Natural killer cell (primary cell): ENCODE measurements at regions not wholly inside any gene's neighbourhood (a gene's known extent, or its start where the extent isn't known, plus 50 kb on each side); places are given as distances from the start of the nearest gene placed in this dataset.

ENCODE experiments used
- ATAC-seq, 3 donors: fragments of 150-1000 bp in 2 of 3; fragments of 200-7000 bp in 1 of 3; cut with Tn5 transposase; 1 replicate in 1 of 3; 2 replicates in 2 of 3; pipeline ENCODE4 v1.10.0; 2021; ENCODE audit warnings: mild to moderate bottlenecking in 2 of 3, moderate library complexity in 2 of 3
- DNase-seq, 2 donors: peaks; one replicate each; pipeline versions ENCODE4 v3.0.0 to v3.0.0-alpha.2; 2013 to 2021; ENCODE audit warnings: mixed read lengths in 1 of 2
- H3K27ac ChIP-seq: one replicate; pipeline ENCODE4 v1.5.1; 2013; ENCODE audit warnings: mild to moderate bottlenecking, low read length
- H3K27me3 ChIP-seq: one replicate; pipeline ENCODE4 v1.6.1; 2013; ENCODE audit warnings: low read length; ENCODE audit not compliant: control insufficient read depth, insufficient read depth
- H3K36me3 ChIP-seq: one replicate; pipeline ENCODE4 v1.6.1; 2013; ENCODE audit warnings: low read length; ENCODE audit not compliant: control insufficient read depth, insufficient read depth
- H3K4me1 ChIP-seq: one replicate; pipeline ENCODE4 v1.6.1; 2013; ENCODE audit warnings: low read length; ENCODE audit not compliant: control insufficient read depth, insufficient read depth
- H3K4me3 ChIP-seq: one replicate; pipeline ENCODE4 v1.5.1; 2013; ENCODE audit warnings: low read length
- H3K9me3 ChIP-seq: one replicate; pipeline ENCODE4 v1.6.1; 2013; ENCODE audit warnings: low read length; ENCODE audit not compliant: control insufficient read depth, insufficient read depth
- H3K27ac Mint-ChIP-seq, 2 donors: one replicate each; pipeline ENCODE4 v1.8.0; 2022; ENCODE audit warnings: mild to moderate bottlenecking in 2 of 2, mixed read lengths in 2 of 2, moderate library complexity in 1 of 2
- H3K27me3 Mint-ChIP-seq, 2 donors: one replicate each; pipeline ENCODE4 v1.8.0; 2022; ENCODE audit warnings: low read depth in 2 of 2, mixed read lengths in 2 of 2
- H3K36me3 Mint-ChIP-seq: one replicate; pipeline ENCODE4 v1.8.0; 2022; ENCODE audit warnings: mixed read lengths
- H3K4me1 Mint-ChIP-seq, 2 donors: one replicate each; pipeline ENCODE4 v1.8.0; 2022; ENCODE audit warnings: mixed read lengths in 2 of 2
- H3K4me3 Mint-ChIP-seq: one replicate; pipeline ENCODE4 v1.8.0; 2022; ENCODE audit warnings: mild to moderate bottlenecking, moderate library complexity, mixed read lengths
- H3K9me3 Mint-ChIP-seq, 2 donors: one replicate each; pipeline ENCODE4 v1.8.0; 2022; ENCODE audit warnings: mixed read lengths in 2 of 2
- WGBS: methylation state at CpG from one replicate; pipeline ENCODE4 v1.1.7; 2013; ENCODE audit warnings: missing lambda C conversion rate; ENCODE audit not compliant: insufficient coverage; 5-methylcytosine and 5-hydroxymethylcytosine counted together
- intact Hi-C: fragments of 100-400 bp; cut with micrococcal nuclease; formaldehyde crosslinking; loops from one replicate; pipeline ENCODE4 v1.14.2; 2022
- TF ChIP-seq, protein P1 (sequence below): fragments of 200-600 bp; IDR thresholded peaks from one replicate; pipeline ENCODE4 v1.8.0; 2022; ENCODE audit warnings: antibody characterized with exemption

DNA sequence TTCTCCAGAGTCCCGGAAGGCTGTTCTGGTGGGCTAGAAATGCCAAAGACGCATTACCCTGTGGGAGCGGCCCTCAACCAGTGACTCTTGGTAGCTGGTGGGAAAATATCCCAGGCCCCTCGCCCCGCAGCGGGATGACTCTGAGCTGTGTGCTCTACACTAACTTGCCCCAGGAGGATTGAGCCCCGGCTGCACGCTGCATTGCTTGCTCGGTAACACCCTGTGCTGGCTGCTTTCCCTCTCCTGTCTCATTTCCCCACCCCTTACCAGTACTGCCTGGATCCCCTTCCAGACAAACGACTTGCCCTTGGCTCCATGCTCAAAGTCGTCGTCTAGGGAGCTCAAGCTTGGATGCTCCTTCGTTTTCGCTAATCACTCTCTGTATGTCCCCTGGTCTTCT lies 411.8 kb upstream of the SULF2 start:
- no peak overlapping the region for H3K27ac ChIP-seq
- H3K27me3 ChIP-seq, result no peaks in the 10 kb centered on the region
- no peak overlapping the region for H3K4me3 ChIP-seq
- TF ChIP-seq, protein P1, sequence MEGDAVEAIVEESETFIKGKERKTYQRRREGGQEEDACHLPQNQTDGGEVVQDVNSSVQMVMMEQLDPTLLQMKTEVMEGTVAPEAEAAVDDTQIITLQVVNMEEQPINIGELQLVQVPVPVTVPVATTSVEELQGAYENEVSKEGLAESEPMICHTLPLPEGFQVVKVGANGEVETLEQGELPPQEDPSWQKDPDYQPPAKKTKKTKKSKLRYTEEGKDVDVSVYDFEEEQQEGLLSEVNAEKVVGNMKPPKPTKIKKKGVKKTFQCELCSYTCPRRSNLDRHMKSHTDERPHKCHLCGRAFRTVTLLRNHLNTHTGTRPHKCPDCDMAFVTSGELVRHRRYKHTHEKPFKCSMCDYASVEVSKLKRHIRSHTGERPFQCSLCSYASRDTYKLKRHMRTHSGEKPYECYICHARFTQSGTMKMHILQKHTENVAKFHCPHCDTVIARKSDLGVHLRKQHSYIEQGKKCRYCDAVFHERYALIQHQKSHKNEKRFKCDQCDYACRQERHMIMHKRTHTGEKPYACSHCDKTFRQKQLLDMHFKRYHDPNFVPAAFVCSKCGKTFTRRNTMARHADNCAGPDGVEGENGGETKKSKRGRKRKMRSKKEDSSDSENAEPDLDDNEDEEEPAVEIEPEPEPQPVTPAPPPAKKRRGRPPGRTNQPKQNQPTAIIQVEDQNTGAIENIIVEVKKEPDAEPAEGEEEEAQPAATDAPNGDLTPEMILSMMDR, result no peak
- 88% methylated on average over 14 of the region's 14 CpGs for WGBS
- Mint-ChIP-seq H3K27ac (no peak overlapping the region), H3K36me3 (no peaks in the 10 kb centered on the region), H3K4me3 (no peak overlapping the region), H3K9me3 (no peaks in the 10 kb centered on the region), H3K27me3 (no peaks in the 10 kb centered on the region), H3K4me1 (no peaks in the 10 kb centered on the region)
- intact Hi-C loops, result no loop called here
- no peaks in the 10 kb centered on the region for H3K9me3 ChIP-seq
- no peaks in the 10 kb centered on the region for H3K36me3 ChIP-seq
- DNase-seq (no peak), ATAC-seq (no peak)
- no peaks in the 10 kb centered on the region for H3K4me1 ChIP-seq

DNA sequence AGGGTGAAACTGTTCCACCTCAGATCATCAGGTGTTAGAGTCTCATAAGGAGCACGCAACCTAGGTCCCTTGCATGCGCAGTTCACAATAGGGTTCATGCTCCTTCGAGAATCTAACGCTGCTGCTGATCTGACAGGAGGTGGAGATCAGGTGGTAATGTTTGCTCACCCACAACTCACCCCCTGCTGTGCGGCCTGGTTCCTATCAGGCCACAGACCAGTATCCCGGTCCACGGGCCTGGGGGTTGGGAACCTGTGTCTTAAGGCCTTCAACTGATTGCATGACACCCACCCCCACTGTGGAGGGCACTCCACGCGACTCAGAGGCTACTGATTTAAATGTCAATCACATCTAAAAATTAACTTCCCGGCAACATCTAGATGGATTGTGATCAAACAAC lies 411.2 kb upstream of the SULF2 start:
- Histone ChIP-seq H3K4me1 (no peaks in the 10 kb centered on the region), H3K27me3 (no peaks in the 10 kb centered on the region), H3K27ac (no peak overlapping the region), H3K4me3 (no peak overlapping the region), H3K36me3 (no peaks in the 10 kb centered on the region), H3K9me3 (no peaks in the 10 kb centered on the region)
- no peak overlapping the region for H3K4me3 Mint-ChIP-seq
- no peaks in the 10 kb centered on the region for H3K4me1 Mint-ChIP-seq
- no peak overlapping the region for H3K27ac Mint-ChIP-seq
- DNase-seq (no peak), ATAC-seq (no peak)
- intact Hi-C loops, result no loop called here
- WGBS, result 90% methylated on average over 8 of the region's 10 CpGs
- no peaks in the 10 kb centered on the region for H3K9me3 Mint-ChIP-seq
- H3K36me3 Mint-ChIP-seq, result no peaks in the 10 kb centered on the region
- H3K27me3 Mint-ChIP-seq, result no peaks in the 10 kb centered on the region
- TF ChIP-seq, protein P1, result no peak

DNA sequence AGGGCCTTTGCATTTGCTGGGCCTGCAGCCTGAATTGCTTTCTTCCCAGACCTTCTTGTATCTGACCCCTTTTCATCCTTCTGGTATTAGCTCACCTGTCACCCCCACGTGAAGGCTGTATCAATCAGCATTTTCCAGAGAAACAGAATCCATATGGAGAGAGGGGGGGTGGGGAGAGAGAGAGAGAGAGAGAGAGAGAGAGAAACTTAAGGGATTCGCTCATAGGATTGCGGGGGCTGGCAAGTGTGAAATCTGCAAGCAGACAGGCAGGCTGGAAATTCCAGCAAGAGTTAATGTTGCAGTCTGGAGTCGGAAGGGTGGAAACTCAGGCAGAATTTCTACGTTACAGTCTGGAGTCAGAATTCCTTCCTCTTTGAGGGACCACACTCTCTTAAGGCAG lies 410.7 kb upstream of the SULF2 start:
- no peaks in the 10 kb centered on the region for H3K9me3 ChIP-seq
- no peak overlapping the region for H3K4me3 Mint-ChIP-seq

More for the DNA sequence above, 410.7 kb upstream of the SULF2 start:
- Mint-ChIP-seq H3K27me3 (no peaks in the 10 kb centered on the region), H3K27ac (no peak overlapping the region), H3K4me1 (no peaks in the 10 kb centered on the region), H3K36me3 (no peaks in the 10 kb centered on the region), H3K9me3 (no peaks in the 10 kb centered on the region)
- intact Hi-C loops, result no loop called here
- DNase-seq (no peak), ATAC-seq (no peak)
- TF ChIP-seq, protein P1, result no peak
- 72% methylated on average over 5 of the region's 5 CpGs for WGBS
- H3K36me3 ChIP-seq, result no peaks in the 10 kb centered on the region
- H3K4me3 ChIP-seq, result no peak overlapping the region
- no peaks in the 10 kb centered on the region for H3K4me1 ChIP-seq
- no peak overlapping the region for H3K27ac ChIP-seq
- H3K27me3 ChIP-seq, result no peaks in the 10 kb centered on the region
